ENCODE measurements at regions not wholly inside any gene's neighbourhood (a gene's known extent, or its start where the extent isn't known, plus 50 kb on each side); places are given as distances from the start of the nearest gene placed in this dataset.

- no peak for TF ChIP-seq MAX (IDR thresholded peaks at IDR 0.05)
- TF ChIP-seq CEBPB (IDR thresholded peaks at IDR 0.05), result no peak
- TF ChIP-seq CHD4 (IDR thresholded peaks at IDR 0.05; ENCODE audit: borderline replicate concordance), result no peak
- TF ChIP-seq JUN (IDR thresholded peaks at IDR 0.05), result no peak
- TF ChIP-seq REST (IDR thresholded peaks at IDR 0.05), result no peak
- no peak for TF ChIP-seq POLR2A (IDR thresholded peaks at IDR 0.05; ENCODE audit: low read length)
- no peak for TF ChIP-seq EP300 (IDR thresholded peaks at IDR 0.05)
- no peak for TF ChIP-seq CTCF (IDR thresholded peaks at IDR 0.05)
- no peak for TF ChIP-seq MAZ (IDR thresholded peaks at IDR 0.05; ENCODE audit: borderline replicate concordance, low read depth, low read length)
- no peak for TF ChIP-seq ZFP36 (IDR thresholded peaks at IDR 0.05; ENCODE audit: borderline replicate concordance, partially characterized antibody)
- TF ChIP-seq CHD2 (IDR thresholded peaks at IDR 0.05; ENCODE audit: low read length, partially characterized antibody), result no peak
These were observed 264.3 kb upstream of the ADCY2 start for GRCh38 chr5:7131680-7132079.

Measured in A549 (cell line).